Mesendoderm (in vitro differentiated cells): ENCODE measurements at regions not wholly inside any gene's neighbourhood (a gene's known extent, or its start where the extent isn't known, plus 50 kb on each side); places are given as distances from the start of the nearest gene placed in this dataset.

Experiments
- DNase-seq: peaks from one replicate; pipeline ENCODE4 v3.0.0; 2013
- H2AK5ac ChIP-seq: 2 replicates; pipeline ENCODE4 v1.6.1; 2013; ENCODE audit warnings: low read length, inconsistent platforms
- H2BK120ac ChIP-seq: 2 replicates; pipeline ENCODE4 v1.6.1; 2013; ENCODE audit warnings: low read depth, mild to moderate bottlenecking, low read length, moderate library complexity, mixed read lengths
- H2BK15ac ChIP-seq: replicated peaks from 2 replicates; pipeline ENCODE4 v1.6.1; 2013; ENCODE audit warnings: low read depth, mild to moderate bottlenecking, moderate library complexity
- H2BK5ac ChIP-seq: 2 replicates; pipeline ENCODE4 v1.6.1; 2013; ENCODE audit warnings: low read length, inconsistent platforms
- H3K18ac ChIP-seq: 2 replicates; pipeline ENCODE4 v1.6.1; 2013; ENCODE audit warnings: mild to moderate bottlenecking, low read length, mixed read lengths
- H3K23ac ChIP-seq: one replicate; pipeline ENCODE4 v1.6.1; 2013; ENCODE audit warnings: low read length
- H3K27ac ChIP-seq: 2 replicates; pipeline ENCODE4 v1.5.1; 2013; ENCODE audit warnings: low read depth, mild to moderate bottlenecking, inconsistent platforms, low read length, moderate library complexity
- H3K27me3 ChIP-seq: 2 replicates; pipeline ENCODE4 v1.6.1; 2013; ENCODE audit warnings: low read length, control low read depth, mild to moderate bottlenecking, inconsistent platforms; ENCODE audit not compliant: insufficient read depth, poor library complexity
- H3K36me3 ChIP-seq: 2 replicates; pipeline ENCODE4 v1.6.1; 2013; ENCODE audit warnings: low read length, inconsistent platforms; ENCODE audit not compliant: control insufficient read depth, insufficient read depth
- H3K4ac ChIP-seq: one replicate; pipeline ENCODE4 v1.6.1; 2013; ENCODE audit warnings: low read depth, mild to moderate bottlenecking, low read length, moderate library complexity
- H3K4me1 ChIP-seq: 2 replicates; pipeline ENCODE4 v1.6.1; 2013; ENCODE audit warnings: low read depth, low read length, inconsistent platforms; ENCODE audit not compliant: control insufficient read depth
- H3K4me2 ChIP-seq: 2 replicates; pipeline ENCODE4 v1.6.1; 2013; ENCODE audit warnings: low read length
- H3K4me3 ChIP-seq: 2 replicates; pipeline ENCODE4 v1.5.1; 2013; ENCODE audit warnings: mild to moderate bottlenecking, low read length
- H3K56ac ChIP-seq: one replicate; pipeline ENCODE4 v1.6.1; 2013; ENCODE audit warnings: low read length
- H3K79me1 ChIP-seq: 2 replicates; pipeline ENCODE4 v1.6.1; 2013; ENCODE audit warnings: low read length, inconsistent platforms
- H3K79me2 ChIP-seq: 2 replicates; pipeline ENCODE4 v1.6.1; 2013; ENCODE audit warnings: mild to moderate bottlenecking, low read length; ENCODE audit not compliant: control insufficient read depth, insufficient read depth
- H3K9ac ChIP-seq: 2 replicates; pipeline ENCODE4 v1.6.1; 2013; ENCODE audit warnings: low read length, inconsistent platforms
- H4K5ac ChIP-seq: one replicate; pipeline ENCODE4 v1.6.1; 2013; ENCODE audit warnings: low read length
- H4K8ac ChIP-seq: one replicate; pipeline ENCODE4 v1.6.1; 2013; ENCODE audit warnings: low read depth, mild to moderate bottlenecking, control low read depth, low read length, moderate library complexity
- WGBS: extraction: QIAGEN DNeasy Blood & Tissue Kit; methylation state at CpG from one replicate; pipeline ENCODE4 v1.1.7; 2013; ENCODE audit warnings: low lambda C conversion rate, missing lambda C conversion rate; ENCODE audit not compliant: insufficient coverage; ENCODE audit errors: extremely low coverage; 5-methylcytosine and 5-hydroxymethylcytosine counted together

- H2BK5ac ChIP-seq: no peak overlapping the region
- no peak overlapping the region for H2BK120ac ChIP-seq
- no peaks in the 10 kb centered on the region for H3K79me1 ChIP-seq
- WGBS: no CpG with 5 or more reads among the region's 16 CpGs
- no peak for DNase-seq
- H3K56ac ChIP-seq: peak overlapping the region; percentile 17
- no peak overlapping the region for H3K23ac ChIP-seq
- no peaks in the 10 kb centered on the region for H3K79me2 ChIP-seq
- no peak overlapping the region for H3K27ac ChIP-seq
- H3K4ac ChIP-seq: peak overlapping the region; percentile 5
- H3K27me3 ChIP-seq: no peaks in the 10 kb centered on the region
- H3K9ac ChIP-seq: no peak overlapping the region
- peaks cover 9% of the 10 kb centered on the region for H3K4me1 ChIP-seq
- H3K4me2 ChIP-seq: no peak overlapping the region
- H4K8ac ChIP-seq: no peak overlapping the region
- no peaks in the 10 kb centered on the region for H3K36me3 ChIP-seq
- H3K4me3 ChIP-seq: no peak overlapping the region
- H3K18ac ChIP-seq: peak overlapping the region; percentile 13
- H2BK15ac ChIP-seq: no peak overlapping the region
- H2AK5ac ChIP-seq: peak overlapping the region; percentile 65
- H4K5ac ChIP-seq: no peak overlapping the region
Measured at GRCh38 chr14:101113835-101114725, 210.6 kb upstream of the RTL1 start.

- Histone ChIP-seq H3K4me3 (no peak overlapping the region), H2BK15ac (no peak overlapping the region), H2AK5ac (peak overlapping the region; percentile 65), H3K56ac (peak overlapping the region; percentile 25), H3K79me2 (no peaks in the 10 kb centered on the region), H3K27me3 (no peaks in the 10 kb centered on the region), H4K5ac (no peak overlapping the region), H3K36me3 (no peaks in the 10 kb centered on the region), H3K4me2 (no peak overlapping the region), H2BK5ac (no peak overlapping the region), H2BK120ac (no peak overlapping the region), H4K8ac (no peak overlapping the region), H3K9ac (no peak overlapping the region), H3K18ac (no peak overlapping the region), H3K4me1 (peaks cover 11% of the 10 kb centered on the region), H3K79me1 (no peaks in the 10 kb centered on the region), H3K27ac (no peak overlapping the region), H3K4ac (no peak overlapping the region), H3K23ac (no peak overlapping the region)
- DNase-seq: no peak
- no CpG with 5 or more reads among the region's 19 CpGs for WGBS
Measured at GRCh38 chr14:101114726-101115515, 211.4 kb upstream of the RTL1 start.

- no peak overlapping the region for H3K18ac ChIP-seq
- no peaks in the 10 kb centered on the region for H3K79me1 ChIP-seq
Measured at GRCh38 chr14:101115652-101116051, 212.1 kb upstream of the RTL1 start.

GRCh38 chr14:101116065-101116464 lies 212.5 kb upstream of the RTL1 start:
- no peaks in the 10 kb centered on the region for H3K79me2 ChIP-seq
- no peak overlapping the region for H3K4me3 ChIP-seq
- peaks cover 11% of the 10 kb centered on the region for H3K4me1 ChIP-seq
- H3K56ac ChIP-seq: peak overlapping the region; percentile 85
- DNase-seq: peak; percentile 81
- no peak overlapping the region for H3K23ac ChIP-seq
- H3K9ac ChIP-seq: peak overlapping the region; percentile 44
- no peak overlapping the region for H3K4me2 ChIP-seq
- no peak overlapping the region for H3K4ac ChIP-seq
- no peaks in the 10 kb centered on the region for H3K36me3 ChIP-seq
- peak overlapping the region; percentile 83 for H2BK5ac ChIP-seq
- H2BK15ac ChIP-seq: no peak overlapping the region
- no CpG with 5 or more reads among the region's 4 CpGs for WGBS
- H2BK120ac ChIP-seq: no peak overlapping the region
- H4K8ac ChIP-seq: no peak overlapping the region
- H3K27me3 ChIP-seq: no peaks in the 10 kb centered on the region
- no peaks in the 10 kb centered on the region for H3K79me1 ChIP-seq
- H4K5ac ChIP-seq: no peak overlapping the region
- H3K18ac ChIP-seq: no peak overlapping the region
- peak overlapping the region; percentile 81 for H2AK5ac ChIP-seq
- H3K27ac ChIP-seq: no peak overlapping the region

More at GRCh38 chr14:101115652-101116051, 212.1 kb upstream of the RTL1 start:
- no CpG with 5 or more reads among the region's 8 CpGs for WGBS
- H2BK120ac ChIP-seq: no peak overlapping the region
- no peak overlapping the region for H3K4me2 ChIP-seq
- H3K56ac ChIP-seq: no peak overlapping the region
- H3K23ac ChIP-seq: no peak overlapping the region
- H2BK5ac ChIP-seq: no peak overlapping the region
- H3K27ac ChIP-seq: no peak overlapping the region
- no peak overlapping the region for H2AK5ac ChIP-seq
- no peak overlapping the region for H2BK15ac ChIP-seq
- H4K5ac ChIP-seq: no peak overlapping the region
- peaks cover 11% of the 10 kb centered on the region for H3K4me1 ChIP-seq
- no peak overlapping the region for H3K9ac ChIP-seq
- no peak overlapping the region for H3K4ac ChIP-seq
- H3K4me3 ChIP-seq: no peak overlapping the region
- no peaks in the 10 kb centered on the region for H3K36me3 ChIP-seq
- no peaks in the 10 kb centered on the region for H3K27me3 ChIP-seq
- H3K79me2 ChIP-seq: no peaks in the 10 kb centered on the region
- DNase-seq: no peak
- H4K8ac ChIP-seq: no peak overlapping the region

GRCh38 chr14:101116486-101117130 lies 213.1 kb upstream of the RTL1 start:
- DNase-seq: no peak
- Histone ChIP-seq H3K4me3 (no peak overlapping the region), H2BK15ac (no peak overlapping the region), H3K4me1 (peaks cover 11% of the 10 kb centered on the region), H3K79me2 (no peaks in the 10 kb centered on the region), H3K4ac (peak overlapping the region; percentile 17), H3K9ac (peak overlapping the region; percentile 44), H4K8ac (no peak overlapping the region), H3K79me1 (no peaks in the 10 kb centered on the region), H2AK5ac (peak overlapping the region; percentile 81), H3K36me3 (no peaks in the 10 kb centered on the region), H3K18ac (peak overlapping the region; percentile 51), H4K5ac (no peak overlapping the region), H3K27ac (no peak overlapping the region), H3K23ac (no peak overlapping the region), H2BK5ac (peak overlapping the region; percentile 83), H3K27me3 (no peaks in the 10 kb centered on the region), H2BK120ac (no peak overlapping the region), H3K4me2 (no peak overlapping the region), H3K56ac (peak overlapping the region; percentile 85)
- no CpG with 5 or more reads among the region's 17 CpGs for WGBS
